Colonic mucosa (tissue), 4 donors: ENCODE measurements at regions not wholly inside any gene's neighbourhood (a gene's known extent, or its start where the extent isn't known, plus 50 kb on each side); places are given as distances from the start of the nearest gene placed in this dataset.
"Not testable (repeated sequence)": the region's sequence is repeated elsewhere in the genome, so short reads cannot be mapped to it uniquely, and the experiment has no call there.

Experiments
- DNase-seq: peaks from one replicate; pipeline ENCODE4 v3.0.0-alpha.2; 2020
- H3K27ac ChIP-seq: fragments of 200-600 bp; one replicate; pipeline ENCODE4 v1.8.0; 2021
- H3K27me3 ChIP-seq: fragments of 200-600 bp; one replicate; pipeline ENCODE4 v1.8.0; 2021
- H3K36me3 ChIP-seq: fragments of 200-600 bp; one replicate; pipeline ENCODE4 v1.8.0; 2021
- H3K4me1 ChIP-seq: fragments of 200-600 bp; one replicate; pipeline ENCODE4 v1.8.0; 2021; ENCODE audit warnings: mild to moderate bottlenecking
- H3K4me3 ChIP-seq: fragments of 200-600 bp; one replicate; pipeline ENCODE4 v1.8.0; 2021
- H3K9ac ChIP-seq, 2 donors: one replicate each; pipeline ENCODE4 v1.7.0; 2013; ENCODE audit warnings: control low read depth in 2 of 2, low read depth in 2 of 2, low read length in 2 of 2
- H3K9me3 ChIP-seq: fragments of 200-600 bp; one replicate; pipeline ENCODE4 v1.8.0; 2021
- CTCF ChIP-seq: fragments of 200-600 bp; IDR thresholded peaks from one replicate; pipeline ENCODE4 v1.8.0; 2022; ENCODE audit warnings: antibody characterized with exemption, mild to moderate bottlenecking
- intact Hi-C: fragments of 100-400 bp; cut with DNase I; formaldehyde crosslinking; loops from one replicate; pipeline ENCODE4 v1.14.1; 2022
- donor health status: healthy.
- donor health status: DM: no; HTN: no; CAD: no.
- donor health status: DM: no; HTN: no; CAD: no.

- DNase-seq: no peak
- no peak overlapping the region for H3K9ac ChIP-seq
- no peak overlapping the region for H3K27ac ChIP-seq
- no peak overlapping the region for H3K4me3 ChIP-seq
- H3K4me1 ChIP-seq: no peaks in the 10 kb centered on the region
- intact Hi-C loops: no loop called here
- no peaks in the 10 kb centered on the region for H3K36me3 ChIP-seq
- H3K27me3 ChIP-seq: no peaks in the 10 kb centered on the region
- H3K9me3 ChIP-seq: no peaks in the 10 kb centered on the region
- no peak for TF ChIP-seq CTCF
Observed at GRCh38 chr7:108662783-108663362, 93.2 kb downstream of the DNAJB9 start.

DNA sequence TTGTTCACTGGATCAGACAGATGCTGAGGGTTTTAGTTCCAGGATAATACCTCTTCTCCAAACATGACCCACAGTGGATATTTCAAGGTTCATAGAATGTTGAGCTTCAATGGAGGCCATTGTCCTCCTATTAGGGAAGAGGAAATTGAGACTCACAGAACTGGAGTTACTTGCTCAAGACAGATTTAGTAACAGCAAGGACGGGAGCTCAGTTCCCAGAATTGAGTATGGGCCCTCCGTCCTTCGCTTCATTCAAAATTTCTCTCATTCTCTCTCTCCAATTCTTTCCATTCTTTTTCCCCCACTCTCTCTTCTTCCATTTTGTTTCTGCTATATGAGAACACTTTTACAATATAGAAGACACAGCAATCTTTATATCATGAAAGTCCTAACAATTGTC, 94.0 kb downstream of the DNAJB9 start:
- Histone ChIP-seq H3K9me3 (no peaks in the 10 kb centered on the region), H3K4me1 (no peaks in the 10 kb centered on the region), H3K27ac (no peak overlapping the region), H3K4me3 (no peak overlapping the region), H3K27me3 (no peaks in the 10 kb centered on the region), H3K36me3 (no peaks in the 10 kb centered on the region), H3K9ac (no peak overlapping the region)
- DNase-seq: no peak
- no peak for TF ChIP-seq CTCF
- intact Hi-C loops: no loop called here

- TF ChIP-seq CTCF: no peak
- Histone ChIP-seq H3K36me3 (no peaks in the 10 kb centered on the region), H3K9me3 (no peaks in the 10 kb centered on the region), H3K4me3 (no peak overlapping the region), H3K27ac (no peak overlapping the region), H3K27me3 (no peaks in the 10 kb centered on the region), H3K4me1 (no peaks in the 10 kb centered on the region), H3K9ac (no peak overlapping the region)
- intact Hi-C loops: no loop called here
- DNase-seq: no peak
Observed at GRCh38 chr7:108667216-108667615, 97.5 kb downstream of the DNAJB9 start.

DNA sequence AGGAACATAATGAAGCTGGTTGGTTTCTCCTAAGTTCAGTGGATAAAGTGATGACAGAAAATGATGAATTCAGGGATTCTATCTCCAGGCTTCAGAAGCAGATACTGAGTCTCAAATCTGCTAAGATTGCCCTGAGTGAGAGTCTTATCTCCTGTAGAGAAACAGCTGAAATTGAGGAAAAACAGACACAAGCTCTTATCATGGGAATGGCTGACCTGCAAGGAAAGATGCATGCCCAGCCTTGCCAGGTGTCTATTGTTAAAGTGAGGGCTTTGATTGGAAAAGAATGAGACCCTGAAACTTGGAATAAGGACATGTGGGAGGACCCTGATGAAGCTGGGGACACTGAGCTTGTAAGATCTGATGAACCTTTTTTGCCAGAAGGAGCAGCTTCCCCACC, 100.3 kb downstream of the DNAJB9 start:
- TF ChIP-seq CTCF: no peak
- Histone ChIP-seq H3K27ac (no peak overlapping the region), H3K4me1 (no peaks in the 10 kb centered on the region), H3K27me3 (no peaks in the 10 kb centered on the region), H3K36me3 (no peaks in the 10 kb centered on the region), H3K4me3 (no peak overlapping the region), H3K9me3 (no peaks in the 10 kb centered on the region), H3K9ac (no peak overlapping the region)
- intact Hi-C loops: no loop called here
- no peak for DNase-seq

DNA sequence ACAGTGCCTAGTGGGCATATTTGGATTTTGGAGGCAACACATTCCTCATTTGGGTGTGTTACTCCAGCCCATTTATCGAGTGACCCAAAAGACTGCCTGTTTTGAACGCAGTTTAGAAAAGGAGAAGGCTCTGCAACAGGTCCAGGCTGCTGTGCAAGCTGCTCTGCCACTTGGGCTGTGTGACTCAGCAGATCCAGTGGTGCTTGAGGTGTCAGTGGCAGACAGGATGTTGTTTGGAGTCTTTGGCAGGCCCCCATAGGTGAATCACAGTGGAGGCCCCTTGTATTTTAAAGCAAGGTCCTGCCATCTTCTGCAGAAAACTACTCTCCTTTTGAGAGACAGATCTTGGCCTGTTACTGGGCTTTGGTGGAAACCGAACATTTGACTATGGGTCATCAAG, 104.0 kb downstream of the DNAJB9 start:
- H3K36me3 ChIP-seq, H3K9me3 ChIP-seq, H3K9ac ChIP-seq, H3K27me3 ChIP-seq, H3K27ac ChIP-seq, H3K4me1 ChIP-seq, intact Hi-C loops, DNase-seq, H3K4me3 ChIP-seq: not testable (repeated sequence)

GRCh38 chr7:108684629-108685028, 115.0 kb downstream of the DNAJB9 start:
- no peak for DNase-seq
- Histone ChIP-seq H3K4me3 (no peak overlapping the region), H3K36me3 (no peaks in the 10 kb centered on the region), H3K27ac (no peak overlapping the region), H3K4me1 (no peaks in the 10 kb centered on the region), H3K9me3 (no peaks in the 10 kb centered on the region), H3K27me3 (no peaks in the 10 kb centered on the region), H3K9ac (no peak overlapping the region)
- intact Hi-C loops: no loop called here
- TF ChIP-seq CTCF: no peak
